Amniotic epithelial cell (primary cell): ENCODE measurements at regions not wholly inside any gene's neighbourhood (a gene's known extent, or its start where the extent isn't known, plus 50 kb on each side); places are given as distances from the start of the nearest gene placed in this dataset.

Experiments
- DNase-seq: peaks from one replicate; pipeline ENCODE4 v3.0.0-alpha.2; 2010; ENCODE audit warnings: low read depth

GRCh38 chr13:34040863-34041262 is 222.9 kb downstream of the RFC3 start:
- DNase-seq, result no peak

- DNase-seq, result peak; percentile 24
These were observed 226.1 kb downstream of the RFC3 start for GRCh38 chr13:34044041-34044440.

GRCh38 chr13:34044660-34045080 is 226.7 kb downstream of the RFC3 start:
- DNase-seq, result peak; percentile 81

- no peak for DNase-seq
These were observed 228.5 kb downstream of the RFC3 start for GRCh38 chr13:34046457-34046856.

- DNase-seq, result no peak
These were observed 230.7 kb downstream of the RFC3 start for GRCh38 chr13:34048652-34049051.

GRCh38 chr13:34056733-34057258 is 238.8 kb downstream of the RFC3 start:
- DNase-seq, result no peak

- no peak for DNase-seq
These were observed 246.7 kb downstream of the RFC3 start for GRCh38 chr13:34064456-34065205.

- DNase-seq, result no peak
These were observed 248.0 kb downstream of the RFC3 start for GRCh38 chr13:34065928-34066327.

GRCh38 chr13:34066344-34066743 is 248.4 kb downstream of the RFC3 start:
- DNase-seq, result no peak

- DNase-seq, result peak; percentile 29
These were observed 252.1 kb downstream of the RFC3 start for GRCh38 chr13:34070006-34070405.

GRCh38 chr13:34070544-34071303 is 252.8 kb downstream of the RFC3 start:
- no peak for DNase-seq

- peak; percentile 3 for DNase-seq
These were observed 258.4 kb downstream of the RFC3 start for GRCh38 chr13:34076319-34076718.

GRCh38 chr13:34076943-34077703 is 259.2 kb downstream of the RFC3 start:
- DNase-seq, result peak; percentile 27

GRCh38 chr13:34078334-34078999 is 260.5 kb downstream of the RFC3 start:
- DNase-seq, result no peak

- peak; percentile 83 for DNase-seq
These were observed 267.3 kb downstream of the RFC3 start for GRCh38 chr13:34085204-34085603.

- no peak for DNase-seq
These were observed 268.3 kb downstream of the RFC3 start for GRCh38 chr13:34086281-34086680.

GRCh38 chr13:34087791-34088190 is 269.8 kb downstream of the RFC3 start:
- no peak for DNase-seq

- DNase-seq, result peak; percentile 11
These were observed 285.9 kb downstream of the RFC3 start for GRCh38 chr13:34103854-34104253.

GRCh38 chr13:34104853-34105252 is 286.9 kb downstream of the RFC3 start:
- no peak for DNase-seq

- DNase-seq, result peak; percentile 7
These were observed 289.9 kb downstream of the RFC3 start for GRCh38 chr13:34107806-34108205.

- no peak for DNase-seq
These were observed 290.5 kb downstream of the RFC3 start for GRCh38 chr13:34108410-34108809.

GRCh38 chr13:34114581-34114980 is 296.6 kb downstream of the RFC3 start:
- DNase-seq, result no peak
